GM12878 (cell line): ENCODE measurements at regions not wholly inside any gene's neighbourhood (a gene's known extent, or its start where the extent isn't known, plus 50 kb on each side); places are given as distances from the start of the nearest gene placed in this dataset.

Experiments
- EGR1 ChIP-seq, 2 experiments: IDR thresholded peaks; 1 replicate in 1 of 2; 2 replicates in 1 of 2; pipeline ENCODE4 v1.6.1; 2011 to 2012; ENCODE audit warnings: low read depth in 2 of 2, low read length in 2 of 2, borderline replicate concordance in 1 of 2, mild to moderate bottlenecking in 1 of 2, moderate library complexity in 1 of 2
- POLR2A ChIP-seq: IDR thresholded peaks from 2 replicates; pipeline ENCODE4 v1.6.1; 2011; ENCODE audit warnings: low read depth, mild to moderate bottlenecking, low read length
- SMC3 ChIP-seq: IDR thresholded peaks from 2 replicates; pipeline ENCODE4 v1.6.1; 2011; ENCODE audit warnings: low read length, improper control_type of control experiment, borderline replicate concordance
- YY1 ChIP-seq: IDR thresholded peaks from 2 replicates; pipeline ENCODE4 v1.6.1; 2011; ENCODE audit warnings: low read depth, mild to moderate bottlenecking, low read length
- TF ChIP-seq, protein P1 (sequence below): IDR thresholded peaks from 2 replicates; pipeline ENCODE4 v1.6.1; 2011; ENCODE audit warnings: mild to moderate bottlenecking, low read depth, low read length, moderate library complexity; ENCODE audit not compliant: insufficient replicate concordance
- TF ChIP-seq, protein P2 (sequence below), 3 experiments: IDR thresholded peaks in 2 of 3; conservative IDR thresholded peaks in 1 of 3; 2 replicates each; pipeline ENCODE4 v1.5.1; 2011; ENCODE audit warnings: low read depth in 3 of 3, low read length in 3 of 3, mild to moderate bottlenecking in 3 of 3, control low read depth in 2 of 3, moderate library complexity in 2 of 3, inconsistent platforms in 1 of 3, mixed read lengths in 1 of 3; ENCODE audit not compliant: control insufficient read depth in 2 of 3, insufficient read depth in 1 of 3; ENCODE audit errors: extremely low read depth in 1 of 3

DNA sequence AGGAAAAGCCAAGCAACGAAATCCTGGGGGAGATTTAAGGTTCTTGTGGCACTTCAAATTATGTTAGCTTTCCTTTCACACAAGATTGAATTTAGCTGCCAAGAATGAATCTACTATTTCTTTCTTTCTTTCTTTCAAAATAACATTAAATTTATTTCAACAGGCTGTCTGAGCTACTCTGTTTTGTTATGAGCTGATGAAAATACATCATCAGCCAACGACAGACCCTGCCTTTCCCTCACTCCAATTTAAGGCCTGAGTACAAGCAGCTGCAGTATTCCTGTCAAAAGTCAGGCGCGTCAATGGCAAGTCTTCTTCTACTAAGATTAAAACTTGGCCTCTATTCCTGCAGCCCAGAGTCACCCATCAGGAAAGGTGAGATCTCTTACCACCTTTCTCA lies 347.7 kb upstream of the FLRT2 start:
- TF ChIP-seq POLR2A (no peak), SMC3 (no peak), EGR1 (IDR thresholded peaks at IDR 0.05; ENCODE audit: borderline replicate concordance in 1 of 2, low read depth in 2 of 2, low read length in 2 of 2) (no peak), YY1 (no peak)
- TF ChIP-seq, protein P1, sequence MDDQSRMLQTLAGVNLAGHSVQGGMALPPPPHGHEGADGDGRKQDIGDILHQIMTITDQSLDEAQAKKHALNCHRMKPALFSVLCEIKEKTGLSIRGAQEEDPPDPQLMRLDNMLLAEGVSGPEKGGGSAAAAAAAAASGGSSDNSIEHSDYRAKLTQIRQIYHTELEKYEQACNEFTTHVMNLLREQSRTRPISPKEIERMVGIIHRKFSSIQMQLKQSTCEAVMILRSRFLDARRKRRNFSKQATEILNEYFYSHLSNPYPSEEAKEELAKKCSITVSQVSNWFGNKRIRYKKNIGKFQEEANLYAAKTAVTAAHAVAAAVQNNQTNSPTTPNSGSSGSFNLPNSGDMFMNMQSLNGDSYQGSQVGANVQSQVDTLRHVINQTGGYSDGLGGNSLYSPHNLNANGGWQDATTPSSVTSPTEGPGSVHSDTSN = no peak
- TF ChIP-seq, protein P2, sequence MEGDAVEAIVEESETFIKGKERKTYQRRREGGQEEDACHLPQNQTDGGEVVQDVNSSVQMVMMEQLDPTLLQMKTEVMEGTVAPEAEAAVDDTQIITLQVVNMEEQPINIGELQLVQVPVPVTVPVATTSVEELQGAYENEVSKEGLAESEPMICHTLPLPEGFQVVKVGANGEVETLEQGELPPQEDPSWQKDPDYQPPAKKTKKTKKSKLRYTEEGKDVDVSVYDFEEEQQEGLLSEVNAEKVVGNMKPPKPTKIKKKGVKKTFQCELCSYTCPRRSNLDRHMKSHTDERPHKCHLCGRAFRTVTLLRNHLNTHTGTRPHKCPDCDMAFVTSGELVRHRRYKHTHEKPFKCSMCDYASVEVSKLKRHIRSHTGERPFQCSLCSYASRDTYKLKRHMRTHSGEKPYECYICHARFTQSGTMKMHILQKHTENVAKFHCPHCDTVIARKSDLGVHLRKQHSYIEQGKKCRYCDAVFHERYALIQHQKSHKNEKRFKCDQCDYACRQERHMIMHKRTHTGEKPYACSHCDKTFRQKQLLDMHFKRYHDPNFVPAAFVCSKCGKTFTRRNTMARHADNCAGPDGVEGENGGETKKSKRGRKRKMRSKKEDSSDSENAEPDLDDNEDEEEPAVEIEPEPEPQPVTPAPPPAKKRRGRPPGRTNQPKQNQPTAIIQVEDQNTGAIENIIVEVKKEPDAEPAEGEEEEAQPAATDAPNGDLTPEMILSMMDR (IDR thresholded peaks at IDR 0.05 in 2 of 3, conservative IDR thresholded peaks at IDR 0.05 in 1 of 3; ENCODE audit: control insufficient read depth in 2 of 3, extremely low read depth in 1 of 3, insufficient read depth in 1 of 3, low read depth in 3 of 3, low read length in 3 of 3) = no peak
